HEK293 (cell line): ENCODE measurements at regions not wholly inside any gene's neighbourhood (a gene's known extent, or its start where the extent isn't known, plus 50 kb on each side); places are given as distances from the start of the nearest gene placed in this dataset.

Experiments
- CTCF ChIP-seq: fragments of 450-650 bp; formaldehyde crosslinking; IDR thresholded peaks from 2 replicates; pipeline ENCODE4 v1.5.1; 2016; ENCODE audit warnings: missing biosample characterization, missing genetic modification characterization
- REST ChIP-seq: fragments of 450-650 bp; formaldehyde crosslinking; IDR thresholded peaks from 2 replicates; pipeline ENCODE4 v1.5.1; 2016; ENCODE audit warnings: missing biosample characterization, missing genetic modification characterization
- ZFHX2 ChIP-seq: fragments of 450-650 bp; formaldehyde crosslinking; conservative IDR thresholded peaks from 2 replicates; pipeline ENCODE4 v1.5.1; 2016; ENCODE audit warnings: missing biosample characterization, missing genetic modification characterization
- ZNF112 ChIP-seq: fragments of 450-650 bp; formaldehyde crosslinking; IDR thresholded peaks from 2 replicates; pipeline ENCODE4 v1.5.0; 2017; ENCODE audit warnings: missing biosample characterization, missing genetic modification characterization
- ZNF121 ChIP-seq: fragments of 450-650 bp; formaldehyde crosslinking; IDR thresholded peaks from 2 replicates; pipeline ENCODE4 v1.5.1; 2016; ENCODE audit warnings: missing biosample characterization, missing genetic modification characterization
- TF ChIP-seq, protein P1 (sequence below): fragments of 450-650 bp; formaldehyde crosslinking; IDR thresholded peaks from 2 replicates; pipeline ENCODE4 v1.5.1; 2017; ENCODE audit warnings: missing biosample characterization, missing genetic modification characterization

GRCh38 chr5:125847561-125847960, 575.6 kb upstream of the GRAMD2B start:
- TF ChIP-seq CTCF: no peak
- TF ChIP-seq ZNF121: no peak
- no peak for TF ChIP-seq ZNF112 (tag by site-specific recombination)
- no peak for TF ChIP-seq REST (tag by site-specific recombination)
- no peak for TF ChIP-seq ZFHX2 (tag by site-specific recombination)
- TF ChIP-seq, protein P1, sequence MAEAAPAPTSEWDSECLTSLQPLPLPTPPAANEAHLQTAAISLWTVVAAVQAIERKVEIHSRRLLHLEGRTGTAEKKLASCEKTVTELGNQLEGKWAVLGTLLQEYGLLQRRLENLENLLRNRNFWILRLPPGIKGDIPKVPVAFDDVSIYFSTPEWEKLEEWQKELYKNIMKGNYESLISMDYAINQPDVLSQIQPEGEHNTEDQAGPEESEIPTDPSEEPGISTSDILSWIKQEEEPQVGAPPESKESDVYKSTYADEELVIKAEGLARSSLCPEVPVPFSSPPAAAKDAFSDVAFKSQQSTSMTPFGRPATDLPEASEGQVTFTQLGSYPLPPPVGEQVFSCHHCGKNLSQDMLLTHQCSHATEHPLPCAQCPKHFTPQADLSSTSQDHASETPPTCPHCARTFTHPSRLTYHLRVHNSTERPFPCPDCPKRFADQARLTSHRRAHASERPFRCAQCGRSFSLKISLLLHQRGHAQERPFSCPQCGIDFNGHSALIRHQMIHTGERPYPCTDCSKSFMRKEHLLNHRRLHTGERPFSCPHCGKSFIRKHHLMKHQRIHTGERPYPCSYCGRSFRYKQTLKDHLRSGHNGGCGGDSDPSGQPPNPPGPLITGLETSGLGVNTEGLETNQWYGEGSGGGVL (tag by site-specific recombination): no peak
